ENCODE measurements at regions not wholly inside any gene's neighbourhood (a gene's known extent, or its start where the extent isn't known, plus 50 kb on each side); places are given as distances from the start of the nearest gene placed in this dataset.

- TF ChIP-seq CTCF (IDR thresholded peaks at IDR 0.05): no peak
- no peak for TF ChIP-seq POLR2A (IDR thresholded peaks at IDR 0.05)
These were observed 104.0 kb downstream of the C14orf39 start for GRCh38 chr14:60381909-60382308.

Measured in testis (tissue), 2 donors.